Duodenal mucosa (tissue), 2 donors: ENCODE measurements at regions not wholly inside any gene's neighbourhood (a gene's known extent, or its start where the extent isn't known, plus 50 kb on each side); places are given as distances from the start of the nearest gene placed in this dataset.
"Not testable (repeated sequence)": the region's sequence is repeated elsewhere in the genome, so short reads cannot be mapped to it uniquely, and the experiment has no call there.

Experiments used
- H3K27ac ChIP-seq: one replicate; pipeline ENCODE4 v1.7.0; 2013; ENCODE audit warnings: low read depth, low read length
- H3K27me3 ChIP-seq, 2 donors: one replicate each; pipeline ENCODE4 v1.7.0; 2013; ENCODE audit warnings: low read length in 2 of 2, control low read depth in 1 of 2; ENCODE audit not compliant: insufficient read depth in 2 of 2, control insufficient read depth in 1 of 2
- H3K36me3 ChIP-seq, 2 donors: one replicate each; pipeline ENCODE4 v1.7.0; 2013; ENCODE audit warnings: low read length in 2 of 2, control low read depth in 1 of 2; ENCODE audit not compliant: insufficient read depth in 2 of 2, control insufficient read depth in 1 of 2
- H3K4me1 ChIP-seq, 2 donors: one replicate each; pipeline ENCODE4 v1.7.0; 2013; ENCODE audit warnings: low read length in 2 of 2, control low read depth in 1 of 2; ENCODE audit not compliant: insufficient read depth in 2 of 2, control insufficient read depth in 1 of 2
- H3K4me3 ChIP-seq, 2 donors: one replicate each; pipeline ENCODE4 v1.7.0; 2013; ENCODE audit warnings: low read length in 2 of 2, low read depth in 1 of 2
- H3K9ac ChIP-seq, 2 donors: one replicate each; pipeline ENCODE4 v1.7.0; 2013; ENCODE audit warnings: low read length in 2 of 2, low read depth in 1 of 2
- H3K9me3 ChIP-seq, 2 donors: one replicate each; pipeline ENCODE4 v1.7.0; 2013; ENCODE audit warnings: low read length in 2 of 2, control low read depth in 1 of 2; ENCODE audit not compliant: control insufficient read depth in 1 of 2

GRCh38 chr14:34056046-34056445, 105.2 kb upstream of the EGLN3 start:
- Histone ChIP-seq H3K36me3 (no peaks in the 10 kb centered on the region), H3K27ac (no peak overlapping the region), H3K9me3 (no peaks in the 10 kb centered on the region), H3K4me1 (peaks cover 4 to 8% of the 10 kb centered on the region in 2 donors), H3K27me3 (no peaks in the 10 kb centered on the region), H3K9ac (no peak overlapping the region), H3K4me3 (no peak overlapping the region)

- H3K27ac ChIP-seq = no peak overlapping the region
These were observed 104.5 kb upstream of the EGLN3 start for GRCh38 chr14:34055157-34055950.

GRCh38 chr14:34053666-34054065, 102.8 kb upstream of the EGLN3 start:
- Histone ChIP-seq H3K27ac (no peak overlapping the region), H3K9me3 (no peaks in the 10 kb centered on the region), H3K4me3 (no peak overlapping the region), H3K27me3 (no peaks in the 10 kb centered on the region), H3K9ac (no peak overlapping the region), H3K36me3 (no peaks in the 10 kb centered on the region), H3K4me1 (peaks cover 0 to 4% of the 10 kb centered on the region in 2 donors)

More at GRCh38 chr14:34055157-34055950, 104.5 kb upstream of the EGLN3 start:
- Histone ChIP-seq H3K4me3 (no peak overlapping the region), H3K27me3 (no peaks in the 10 kb centered on the region), H3K9me3 (no peaks in the 10 kb centered on the region), H3K4me1 (peaks cover 4 to 8% of the 10 kb centered on the region in 2 donors), H3K36me3 (no peaks in the 10 kb centered on the region), H3K9ac (no peak overlapping the region)

- no peaks in the 10 kb centered on the region for H3K9me3 ChIP-seq
- no peak overlapping the region for H3K27ac ChIP-seq
- H3K9ac ChIP-seq = no peak overlapping the region
- H3K36me3 ChIP-seq = no peaks in the 10 kb centered on the region
- H3K4me3 ChIP-seq = no peak overlapping the region
- H3K4me1 ChIP-seq = peaks cover 0 to 4% of the 10 kb centered on the region in 2 donors
- H3K27me3 ChIP-seq = no peaks in the 10 kb centered on the region
These were observed 101.8 kb upstream of the EGLN3 start for GRCh38 chr14:34052658-34053014.

- Histone ChIP-seq H3K27ac (no peak overlapping the region), H3K36me3 (no peaks in the 10 kb centered on the region), H3K9ac (no peak overlapping the region), H3K9me3 (no peaks in the 10 kb centered on the region), H3K4me1 (peaks cover 0 to 4% of the 10 kb centered on the region in 2 donors), H3K4me3 (no peak overlapping the region), H3K27me3 (no peaks in the 10 kb centered on the region)
These were observed 101.2 kb upstream of the EGLN3 start for GRCh38 chr14:34051966-34052657.

- Histone ChIP-seq H3K4me3 (no peak overlapping the region), H3K36me3 (no peaks in the 10 kb centered on the region)
These were observed 99.7 kb upstream of the EGLN3 start for GRCh38 chr14:34050606-34051005.

GRCh38 chr14:34049790-34050189, 98.9 kb upstream of the EGLN3 start:
- H3K4me3 ChIP-seq = no peak overlapping the region
- no peaks in the 10 kb centered on the region for H3K4me1 ChIP-seq

More at GRCh38 chr14:34050606-34051005, 99.7 kb upstream of the EGLN3 start:
- Histone ChIP-seq H3K27me3 (no peaks in the 10 kb centered on the region), H3K9me3 (no peaks in the 10 kb centered on the region), H3K4me1 (peaks cover 0 to 4% of the 10 kb centered on the region in 2 donors), H3K27ac (no peak overlapping the region), H3K9ac (no peak overlapping the region)

GRCh38 chr14:34049187-34049586, 98.3 kb upstream of the EGLN3 start:
- not testable (repeated sequence) for H3K4me1 ChIP-seq

More at GRCh38 chr14:34049790-34050189, 98.9 kb upstream of the EGLN3 start:
- H3K9ac ChIP-seq = no peak overlapping the region
- no peaks in the 10 kb centered on the region for H3K27me3 ChIP-seq
- no peak overlapping the region for H3K27ac ChIP-seq
- H3K36me3 ChIP-seq = no peaks in the 10 kb centered on the region
- H3K9me3 ChIP-seq = no peaks in the 10 kb centered on the region

GRCh38 chr14:34046799-34047520, 96.1 kb upstream of the EGLN3 start:
- no peaks in the 10 kb centered on the region for H3K9me3 ChIP-seq
- no peaks in the 10 kb centered on the region for H3K27me3 ChIP-seq
- no peak overlapping the region for H3K9ac ChIP-seq
- H3K4me1 ChIP-seq = peaks cover 2 to 9% of the 10 kb centered on the region in 2 donors
- H3K36me3 ChIP-seq = no peaks in the 10 kb centered on the region
- H3K27ac ChIP-seq = no peak overlapping the region
- H3K4me3 ChIP-seq = no peak overlapping the region

More at GRCh38 chr14:34049187-34049586, 98.3 kb upstream of the EGLN3 start:
- not testable (repeated sequence) for H3K9me3 ChIP-seq, H3K27ac ChIP-seq, H3K27me3 ChIP-seq, H3K4me3 ChIP-seq, H3K36me3 ChIP-seq, H3K9ac ChIP-seq
